ENCODE measurements at regions not wholly inside any gene's neighbourhood (a gene's known extent, or its start where the extent isn't known, plus 50 kb on each side); places are given as distances from the start of the nearest gene placed in this dataset.

DNA sequence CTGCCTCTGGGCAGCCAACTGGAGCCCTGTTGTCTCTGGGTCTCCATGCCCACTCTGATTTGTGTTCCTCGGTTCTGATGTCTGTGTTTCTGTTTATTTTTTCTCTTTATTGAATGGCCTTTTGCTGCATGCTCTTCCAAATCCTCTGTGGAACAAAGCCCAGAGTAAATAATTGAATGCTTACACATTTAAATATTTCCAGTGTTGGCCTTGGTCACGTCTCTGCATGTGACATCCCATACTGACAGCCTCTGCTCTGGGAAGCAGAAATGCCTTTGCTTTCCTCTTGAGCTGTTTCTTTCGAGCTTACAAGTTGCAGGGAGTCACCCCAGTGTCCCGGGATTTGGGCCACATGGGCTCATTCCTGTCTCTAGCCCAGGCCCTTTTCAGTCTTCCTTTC lies 267.9 kb downstream of the PTPRU start:
- TF ChIP-seq NR2F2 (IDR thresholded peaks at IDR 0.05) (no peak), HNF4A (conservative IDR thresholded peaks at IDR 0.05) (no peak)
- TF ChIP-seq, protein P1, sequence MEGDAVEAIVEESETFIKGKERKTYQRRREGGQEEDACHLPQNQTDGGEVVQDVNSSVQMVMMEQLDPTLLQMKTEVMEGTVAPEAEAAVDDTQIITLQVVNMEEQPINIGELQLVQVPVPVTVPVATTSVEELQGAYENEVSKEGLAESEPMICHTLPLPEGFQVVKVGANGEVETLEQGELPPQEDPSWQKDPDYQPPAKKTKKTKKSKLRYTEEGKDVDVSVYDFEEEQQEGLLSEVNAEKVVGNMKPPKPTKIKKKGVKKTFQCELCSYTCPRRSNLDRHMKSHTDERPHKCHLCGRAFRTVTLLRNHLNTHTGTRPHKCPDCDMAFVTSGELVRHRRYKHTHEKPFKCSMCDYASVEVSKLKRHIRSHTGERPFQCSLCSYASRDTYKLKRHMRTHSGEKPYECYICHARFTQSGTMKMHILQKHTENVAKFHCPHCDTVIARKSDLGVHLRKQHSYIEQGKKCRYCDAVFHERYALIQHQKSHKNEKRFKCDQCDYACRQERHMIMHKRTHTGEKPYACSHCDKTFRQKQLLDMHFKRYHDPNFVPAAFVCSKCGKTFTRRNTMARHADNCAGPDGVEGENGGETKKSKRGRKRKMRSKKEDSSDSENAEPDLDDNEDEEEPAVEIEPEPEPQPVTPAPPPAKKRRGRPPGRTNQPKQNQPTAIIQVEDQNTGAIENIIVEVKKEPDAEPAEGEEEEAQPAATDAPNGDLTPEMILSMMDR (IDR thresholded peaks at IDR 0.05; ENCODE audit: low read depth, low read length, missing input control) = no peak
- TF ChIP-seq, protein P2, sequence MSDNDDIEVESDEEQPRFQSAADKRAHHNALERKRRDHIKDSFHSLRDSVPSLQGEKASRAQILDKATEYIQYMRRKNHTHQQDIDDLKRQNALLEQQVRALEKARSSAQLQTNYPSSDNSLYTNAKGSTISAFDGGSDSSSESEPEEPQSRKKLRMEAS (IDR thresholded peaks at IDR 0.05) = no peak
